ENCODE measurements at regions not wholly inside any gene's neighbourhood (a gene's known extent, or its start where the extent isn't known, plus 50 kb on each side); places are given as distances from the start of the nearest gene placed in this dataset.

GRCh38 chr2:64196963-64197362, 52.7 kb upstream of the PELI1 start:
- peaks cover 6% of the 10 kb centered on the region for H3K36me3 Mint-ChIP-seq (ENCODE audit: low read depth)
- peaks cover 4% of the 10 kb centered on the region for H3K27me3 Mint-ChIP-seq (ENCODE audit: low read depth)
- H3K4me1 Mint-ChIP-seq (ENCODE audit: low read depth): peaks cover 19% of the 10 kb centered on the region
- H3K9me3 Mint-ChIP-seq: peaks cover 6% of the 10 kb centered on the region
- no peak overlapping the region for H3K27ac Mint-ChIP-seq
- intact Hi-C loops (cut with micrococcal nuclease): no loop called here
- no peak for DNase-seq (ENCODE audit: low spot score)
- H3K4me3 Mint-ChIP-seq (ENCODE audit: low read depth): no peak overlapping the region

- Mint-ChIP-seq H3K4me3 (ENCODE audit: low read depth) (no peak overlapping the region), H3K36me3 (ENCODE audit: low read depth) (peaks cover 6% of the 10 kb centered on the region), H3K9me3 (peaks cover 9% of the 10 kb centered on the region), H3K4me1 (ENCODE audit: low read depth) (peaks cover 42% of the 10 kb centered on the region), H3K27ac (no peak overlapping the region), H3K27me3 (ENCODE audit: low read depth) (peaks cover 4% of the 10 kb centered on the region)
- DNase-seq (ENCODE audit: low spot score): no peak
- intact Hi-C loops (cut with micrococcal nuclease): no loop called here
Observed at GRCh38 chr2:64201151-64201550, 56.9 kb upstream of the PELI1 start.

GRCh38 chr2:64202206-64202845, 58.1 kb upstream of the PELI1 start:
- Mint-ChIP-seq H3K27ac (peak overlapping the region; percentile 9), H3K4me3 (ENCODE audit: low read depth) (no peak overlapping the region)

GRCh38 chr2:64203131-64203857, 59.1 kb upstream of the PELI1 start:
- Mint-ChIP-seq H3K9me3 (peaks cover 9% of the 10 kb centered on the region), H3K27me3 (ENCODE audit: low read depth) (no peaks in the 10 kb centered on the region), H3K4me1 (ENCODE audit: low read depth) (peaks cover 47% of the 10 kb centered on the region), H3K27ac (peak overlapping the region; percentile 78), H3K4me3 (ENCODE audit: low read depth) (no peak overlapping the region), H3K36me3 (ENCODE audit: low read depth) (peaks cover 6% of the 10 kb centered on the region)
- no peak for DNase-seq (ENCODE audit: low spot score)
- intact Hi-C loops (cut with micrococcal nuclease): no loop called here

More at GRCh38 chr2:64202206-64202845, 58.1 kb upstream of the PELI1 start:
- Mint-ChIP-seq H3K9me3 (peaks cover 9% of the 10 kb centered on the region), H3K27me3 (ENCODE audit: low read depth) (no peaks in the 10 kb centered on the region), H3K36me3 (ENCODE audit: low read depth) (peaks cover 6% of the 10 kb centered on the region), H3K4me1 (ENCODE audit: low read depth) (peaks cover 47% of the 10 kb centered on the region)
- intact Hi-C loops (cut with micrococcal nuclease): no loop called here
- DNase-seq (ENCODE audit: low spot score): no peak

- Mint-ChIP-seq H3K4me1 (ENCODE audit: low read depth) (peaks cover 50% of the 10 kb centered on the region), H3K4me3 (ENCODE audit: low read depth) (peak overlapping the region; percentile 42), H3K36me3 (ENCODE audit: low read depth) (peaks cover 6% of the 10 kb centered on the region), H3K9me3 (peaks cover 9% of the 10 kb centered on the region), H3K27me3 (ENCODE audit: low read depth) (no peaks in the 10 kb centered on the region), H3K27ac (peak overlapping the region; percentile 78)
- intact Hi-C loops (cut with micrococcal nuclease): loop anchor here (1.0 to 2.0 kb wide), 5 partner anchors 9 to 103 kb away; no protein-coding TSS in a partner anchor
- no peak for DNase-seq (ENCODE audit: low spot score)
Observed at GRCh38 chr2:64203858-64204632, 59.8 kb upstream of the PELI1 start.

- Mint-ChIP-seq H3K4me3 (ENCODE audit: low read depth) (no peak overlapping the region), H3K9me3 (peaks cover 9% of the 10 kb centered on the region), H3K36me3 (ENCODE audit: low read depth) (peaks cover 6% of the 10 kb centered on the region), H3K4me1 (ENCODE audit: low read depth) (peaks cover 56% of the 10 kb centered on the region), H3K27ac (peak overlapping the region; percentile 78), H3K27me3 (ENCODE audit: low read depth) (no peaks in the 10 kb centered on the region)
- intact Hi-C loops (cut with micrococcal nuclease): loop anchor here (1.0 to 2.0 kb wide), 5 partner anchors 9 to 104 kb away; no protein-coding TSS in a partner anchor
- DNase-seq (ENCODE audit: low spot score): no peak
Observed at GRCh38 chr2:64204703-64205102, 60.5 kb upstream of the PELI1 start.

GRCh38 chr2:64205415-64205814, 61.2 kb upstream of the PELI1 start:
- intact Hi-C loops (cut with micrococcal nuclease): loop anchor here (2.0 kb wide), 4 partner anchors 27 to 105 kb away; no protein-coding TSS in a partner anchor
- H3K36me3 Mint-ChIP-seq (ENCODE audit: low read depth): peaks cover 6% of the 10 kb centered on the region
- no peaks in the 10 kb centered on the region for H3K27me3 Mint-ChIP-seq (ENCODE audit: low read depth)
- peaks cover 9% of the 10 kb centered on the region for H3K9me3 Mint-ChIP-seq
- peak overlapping the region; percentile 11 for H3K27ac Mint-ChIP-seq
- DNase-seq (ENCODE audit: low spot score): no peak
- H3K4me3 Mint-ChIP-seq (ENCODE audit: low read depth): no peak overlapping the region
- H3K4me1 Mint-ChIP-seq (ENCODE audit: low read depth): peaks cover 54% of the 10 kb centered on the region

- peaks cover 62% of the 10 kb centered on the region for H3K4me1 Mint-ChIP-seq (ENCODE audit: low read depth)
- H3K36me3 Mint-ChIP-seq (ENCODE audit: low read depth): no peaks in the 10 kb centered on the region
- intact Hi-C loops (cut with micrococcal nuclease): no loop called here
- no peaks in the 10 kb centered on the region for H3K27me3 Mint-ChIP-seq (ENCODE audit: low read depth)
- H3K4me3 Mint-ChIP-seq (ENCODE audit: low read depth): no peak overlapping the region
- H3K9me3 Mint-ChIP-seq: no peaks in the 10 kb centered on the region
- H3K27ac Mint-ChIP-seq: no peak overlapping the region
- no peak for DNase-seq (ENCODE audit: low spot score)
Observed at GRCh38 chr2:64207573-64207972, 63.4 kb upstream of the PELI1 start.

- intact Hi-C loops (cut with micrococcal nuclease): loop anchor here (5.0 kb wide), 4 partner anchors 331 to 771 kb away; partner anchors contain the start of gene SERTAD2
- Mint-ChIP-seq H3K27ac (peak overlapping the region; percentile 26), H3K4me1 (ENCODE audit: low read depth) (peaks cover 53% of the 10 kb centered on the region), H3K36me3 (ENCODE audit: low read depth) (no peaks in the 10 kb centered on the region), H3K27me3 (ENCODE audit: low read depth) (no peaks in the 10 kb centered on the region), H3K9me3 (no peaks in the 10 kb centered on the region), H3K4me3 (ENCODE audit: low read depth) (no peak overlapping the region)
- DNase-seq (ENCODE audit: low spot score): no peak
Observed at GRCh38 chr2:64210816-64211215, 66.6 kb upstream of the PELI1 start.

- no peaks in the 10 kb centered on the region for H3K27me3 Mint-ChIP-seq (ENCODE audit: low read depth)
- no peak for DNase-seq (ENCODE audit: low spot score)
- H3K36me3 Mint-ChIP-seq (ENCODE audit: low read depth): no peaks in the 10 kb centered on the region
- H3K4me1 Mint-ChIP-seq (ENCODE audit: low read depth): peaks cover 56% of the 10 kb centered on the region
- peaks cover 2% of the 10 kb centered on the region for H3K9me3 Mint-ChIP-seq
- H3K4me3 Mint-ChIP-seq (ENCODE audit: low read depth): no peak overlapping the region
- H3K27ac Mint-ChIP-seq: peak overlapping the region; percentile 26
- intact Hi-C loops (cut with micrococcal nuclease): loop anchor here (5.0 kb wide), 4 partner anchors 331 to 771 kb away; partner anchors contain the start of gene SERTAD2
Observed at GRCh38 chr2:64211276-64211921, 67.2 kb upstream of the PELI1 start.

- intact Hi-C loops (cut with micrococcal nuclease): loop anchor here (2.0 to 5.0 kb wide), 5 partner anchors 312 to 770 kb away; partner anchors contain the start of genes AFTPH and SERTAD2
- peaks cover 2% of the 10 kb centered on the region for H3K9me3 Mint-ChIP-seq
- no peaks in the 10 kb centered on the region for H3K36me3 Mint-ChIP-seq (ENCODE audit: low read depth)
- no peak overlapping the region for H3K4me3 Mint-ChIP-seq (ENCODE audit: low read depth)
- H3K27me3 Mint-ChIP-seq (ENCODE audit: low read depth): no peaks in the 10 kb centered on the region
- peak overlapping the region; percentile 95 for H3K27ac Mint-ChIP-seq
- no peak for DNase-seq (ENCODE audit: low spot score)
- H3K4me1 Mint-ChIP-seq (ENCODE audit: low read depth): peaks cover 51% of the 10 kb centered on the region
Observed at GRCh38 chr2:64212346-64212745, 68.1 kb upstream of the PELI1 start.

GRCh38 chr2:64212801-64213321, 68.6 kb upstream of the PELI1 start:
- H3K4me3 Mint-ChIP-seq (ENCODE audit: low read depth): peak overlapping the region; percentile 18
- peaks cover 2% of the 10 kb centered on the region for H3K9me3 Mint-ChIP-seq
- intact Hi-C loops (cut with micrococcal nuclease): loop anchor here (1.0 to 5.0 kb wide), 9 partner anchors 9 to 769 kb away; partner anchors contain the start of genes AFTPH and SERTAD2
- peak overlapping the region; percentile 95 for H3K27ac Mint-ChIP-seq
- DNase-seq (ENCODE audit: low spot score): peak; percentile 18
- peaks cover 51% of the 10 kb centered on the region for H3K4me1 Mint-ChIP-seq (ENCODE audit: low read depth)
- H3K36me3 Mint-ChIP-seq (ENCODE audit: low read depth): no peaks in the 10 kb centered on the region
- no peaks in the 10 kb centered on the region for H3K27me3 Mint-ChIP-seq (ENCODE audit: low read depth)
